Neutrophil (primary cell): ENCODE measurements at regions not wholly inside any gene's neighbourhood (a gene's known extent, or its start where the extent isn't known, plus 50 kb on each side); places are given as distances from the start of the nearest gene placed in this dataset.
"Not testable (repeated sequence)": the region's sequence is repeated elsewhere in the genome, so short reads cannot be mapped to it uniquely, and the experiment has no call there.

Experiments used
- H3K27ac ChIP-seq: fragments of 200-600 bp; sonication (generic); 2 replicates; pipeline ENCODE4 v1.5.1; 2016; ENCODE audit warnings: mild to moderate bottlenecking, moderate library complexity
- H3K27me3 ChIP-seq: fragments of 200-600 bp; sonication (generic); 2 replicates; pipeline ENCODE4 v1.6.0; 2016; ENCODE audit warnings: mild to moderate bottlenecking
- H3K36me3 ChIP-seq: fragments of 200-600 bp; sonication (generic); 2 replicates; pipeline ENCODE4 v1.5.1; 2017
- H3K4me1 ChIP-seq, 2 experiments: fragments of 200-600 bp in 1 of 2; sonication (generic) in 1 of 2; 1 replicate in 1 of 2; 2 replicates in 1 of 2; pipeline versions ENCODE4 v1.5.1 to v1.6.1; 2013 to 2016; ENCODE audit warnings: low read depth in 1 of 2, low read length in 1 of 2, mild to moderate bottlenecking in 1 of 2, moderate library complexity in 1 of 2; ENCODE audit not compliant: control insufficient read depth in 1 of 2, insufficient read depth in 1 of 2
- H3K4me3 ChIP-seq, 2 experiments: fragments of 200-600 bp in 1 of 2; sonication (generic) in 1 of 2; 1 replicate in 1 of 2; 2 replicates in 1 of 2; pipeline ENCODE4 v1.5.1; 2013 to 2016; ENCODE audit warnings: low read depth in 1 of 2, low read length in 1 of 2, mild to moderate bottlenecking in 1 of 2, moderate library complexity in 1 of 2
- H3K9me3 ChIP-seq: fragments of 200-600 bp; sonication (generic); 2 replicates; pipeline ENCODE4 v1.5.1; 2016
- CTCF ChIP-seq: fragments of 200-600 bp; sonication (generic); IDR thresholded peaks from 2 replicates; pipeline ENCODE4 v1.5.1; 2016; ENCODE audit warnings: antibody characterized with exemption

GRCh38 chr11:115981814-115982471, 477.7 kb upstream of the CADM1 start:
- no peak overlapping the region for H3K27ac ChIP-seq
- no peak for TF ChIP-seq CTCF
- H3K36me3 ChIP-seq, result no peaks in the 10 kb centered on the region
- H3K4me1 ChIP-seq, result no peaks in the 10 kb centered on the region
- no peak overlapping the region for H3K4me3 ChIP-seq
- H3K9me3 ChIP-seq, result no peaks in the 10 kb centered on the region
- H3K27me3 ChIP-seq, result peaks cover 6% of the 10 kb centered on the region

DNA sequence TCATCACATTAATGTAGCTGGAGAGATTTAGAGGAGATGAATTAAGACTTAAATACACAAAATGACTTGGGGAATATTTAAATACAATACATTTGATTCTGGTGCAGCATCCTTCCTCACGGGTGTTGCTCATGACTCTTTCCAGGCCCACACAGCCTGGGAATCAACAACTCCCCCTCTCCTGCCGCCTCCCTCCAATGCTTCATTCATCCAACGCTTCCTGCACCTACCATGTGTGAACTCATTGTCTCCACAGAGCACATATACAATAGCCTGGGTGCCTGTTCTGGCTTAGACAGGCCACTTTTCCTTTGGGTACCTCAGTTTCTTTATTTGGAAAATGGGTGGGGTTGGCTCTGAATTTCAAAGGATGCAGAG, 476.9 kb upstream of the CADM1 start:
- Histone ChIP-seq H3K4me1 (no peaks in the 10 kb centered on the region), H3K4me3 (no peak overlapping the region), H3K27ac (no peak overlapping the region), H3K9me3 (no peaks in the 10 kb centered on the region), H3K36me3 (no peaks in the 10 kb centered on the region), H3K27me3 (peaks cover 15% of the 10 kb centered on the region)
- TF ChIP-seq CTCF, result no peak

- no peaks in the 10 kb centered on the region for H3K9me3 ChIP-seq
- no peaks in the 10 kb centered on the region for H3K4me1 ChIP-seq
- H3K4me3 ChIP-seq, result no peak overlapping the region
- no peak for TF ChIP-seq CTCF
- no peaks in the 10 kb centered on the region for H3K36me3 ChIP-seq
- no peak overlapping the region for H3K27ac ChIP-seq
- peaks cover 21% of the 10 kb centered on the region for H3K27me3 ChIP-seq
These were observed 476.3 kb upstream of the CADM1 start for GRCh38 chr11:115980337-115981103.

GRCh38 chr11:115974703-115975102, 470.5 kb upstream of the CADM1 start:
- no peaks in the 10 kb centered on the region for H3K9me3 ChIP-seq
- no peak for TF ChIP-seq CTCF

GRCh38 chr11:115967203-115967602, 463.0 kb upstream of the CADM1 start:
- not testable (repeated sequence) for H3K4me1 ChIP-seq, H3K27ac ChIP-seq, H3K27me3 ChIP-seq, H3K9me3 ChIP-seq, H3K36me3 ChIP-seq, H3K4me3 ChIP-seq

More at GRCh38 chr11:115974703-115975102, 470.5 kb upstream of the CADM1 start:
- H3K4me1 ChIP-seq, result no peaks in the 10 kb centered on the region
- H3K36me3 ChIP-seq, result no peaks in the 10 kb centered on the region
- peaks cover 40% of the 10 kb centered on the region for H3K27me3 ChIP-seq
- no peak overlapping the region for H3K4me3 ChIP-seq
- no peak overlapping the region for H3K27ac ChIP-seq

GRCh38 chr11:115965767-115966504, 461.7 kb upstream of the CADM1 start:
- Histone ChIP-seq H3K27me3 (no peaks in the 10 kb centered on the region), H3K4me1 (no peaks in the 10 kb centered on the region), H3K4me3 (no peak overlapping the region), H3K27ac (no peak overlapping the region), H3K36me3 (no peaks in the 10 kb centered on the region), H3K9me3 (no peaks in the 10 kb centered on the region)
- TF ChIP-seq CTCF, result no peak
